GM12892 (cell line): ENCODE measurements at regions not wholly inside any gene's neighbourhood (a gene's known extent, or its start where the extent isn't known, plus 50 kb on each side); places are given as distances from the start of the nearest gene placed in this dataset.

Source experiments
- POLR2A ChIP-seq: IDR thresholded peaks from 2 replicates; pipeline ENCODE4 v1.6.1; 2011; ENCODE audit warnings: low read depth, low read length, control low read depth
- POLR2AphosphoS5 ChIP-seq: IDR thresholded peaks from 2 replicates; pipeline ENCODE4 v1.6.1; 2011; ENCODE audit warnings: low read depth, low read length, control low read depth
- TAF1 ChIP-seq: IDR thresholded peaks from 2 replicates; pipeline ENCODE4 v1.6.1; 2011; ENCODE audit warnings: low read depth, mild to moderate bottlenecking, control low read depth, low read length, borderline replicate concordance

GRCh38 chr3:117558681-117559080 is 849.1 kb downstream of the TUSC7 start:
- TF ChIP-seq POLR2AphosphoS5 (no peak), POLR2A (no peak), TAF1 (no peak)
